ENCODE measurements at regions not wholly inside any gene's neighbourhood (a gene's known extent, or its start where the extent isn't known, plus 50 kb on each side); places are given as distances from the start of the nearest gene placed in this dataset.

- DNase-seq = no peak
- Histone ChIP-seq H3K36me3 (ENCODE audit: control insufficient read depth in 4 of 4, insufficient read depth in 4 of 4, low read length in 4 of 4) (no peaks in the 10 kb centered on the region), H3K4me3 (no peak overlapping the region), H3K4me1 (ENCODE audit: control insufficient read depth in 5 of 5, insufficient read depth in 5 of 5, low read length in 5 of 5) (no peaks in the 10 kb centered on the region), H3K9ac (ENCODE audit: insufficient read depth in 1 of 2, low read length in 2 of 2) (no peak overlapping the region), H3K27me3 (ENCODE audit: control insufficient read depth in 3 of 3, insufficient read depth in 3 of 3, low read length in 2 of 3) (no peaks in the 10 kb centered on the region), H3K9me3 (ENCODE audit: control insufficient read depth in 4 of 4, insufficient read depth in 3 of 4, low read length in 3 of 4) (peaks cover 0 to 4% (median 1%) of the 10 kb centered on the region in 4 donors), H3K27ac (ENCODE audit: low read depth in 1 of 2, low read length in 1 of 2) (no peak overlapping the region)
- TF ChIP-seq CTCF (IDR thresholded peaks at IDR 0.05; ENCODE audit: control extremely low read depth, extremely low read depth) = no peak
- 74 to 82% methylated on average over 6 of the region's 6 CpGs for WGBS, 2 donors
- no peak for ATAC-seq (ENCODE audit: insufficient read depth, low FRiP score)
Measured at GRCh38 chr7:153415632-153416031, 636.6 kb upstream of the DPP6 start.

GRCh38 chr7:153422291-153423209, 629.6 kb upstream of the DPP6 start:
- TF ChIP-seq CTCF (IDR thresholded peaks at IDR 0.05; ENCODE audit: control extremely low read depth, extremely low read depth) = no peak
- DNase-seq (no peak), ATAC-seq (ENCODE audit: insufficient read depth, low FRiP score) (no peak)
- 56 to 65% methylated on average over 9 of the region's 9 CpGs for WGBS, 2 donors
- Histone ChIP-seq H3K36me3 (ENCODE audit: control insufficient read depth in 4 of 4, insufficient read depth in 4 of 4, low read length in 4 of 4) (no peaks in the 10 kb centered on the region), H3K27me3 (ENCODE audit: control insufficient read depth in 3 of 3, insufficient read depth in 3 of 3, low read length in 2 of 3) (no peaks in the 10 kb centered on the region), H3K4me3 (no peak overlapping the region), H3K27ac (ENCODE audit: low read depth in 1 of 2, low read length in 1 of 2) (no peak overlapping the region), H3K9ac (ENCODE audit: insufficient read depth in 1 of 2, low read length in 2 of 2) (no peak overlapping the region), H3K4me1 (ENCODE audit: control insufficient read depth in 5 of 5, insufficient read depth in 5 of 5, low read length in 5 of 5) (no peaks in the 10 kb centered on the region), H3K9me3 (ENCODE audit: control insufficient read depth in 4 of 4, insufficient read depth in 3 of 4, low read length in 3 of 4) (no peaks in the 10 kb centered on the region)

GRCh38 chr7:153423210-153423590, 629.0 kb upstream of the DPP6 start:
- H3K9ac ChIP-seq (ENCODE audit: insufficient read depth in 1 of 2, low read length in 2 of 2) = no peak overlapping the region
- DNase-seq = no peak
- no peaks in the 10 kb centered on the region for H3K9me3 ChIP-seq (ENCODE audit: control insufficient read depth in 4 of 4, insufficient read depth in 3 of 4, low read length in 3 of 4)
- H3K4me1 ChIP-seq (ENCODE audit: control insufficient read depth in 5 of 5, insufficient read depth in 5 of 5, low read length in 5 of 5) = no peaks in the 10 kb centered on the region
- no peak overlapping the region for H3K4me3 ChIP-seq
- no peak for ATAC-seq (ENCODE audit: insufficient read depth, low FRiP score)
- no peak for TF ChIP-seq CTCF (IDR thresholded peaks at IDR 0.05; ENCODE audit: control extremely low read depth, extremely low read depth)
- no peaks in the 10 kb centered on the region for H3K27me3 ChIP-seq (ENCODE audit: control insufficient read depth in 3 of 3, insufficient read depth in 3 of 3, low read length in 2 of 3)
- no peaks in the 10 kb centered on the region for H3K36me3 ChIP-seq (ENCODE audit: control insufficient read depth in 4 of 4, insufficient read depth in 4 of 4, low read length in 4 of 4)
- no peak overlapping the region for H3K27ac ChIP-seq (ENCODE audit: low read depth in 1 of 2, low read length in 1 of 2)
- WGBS, 2 donors = 82 to 83% methylated on average over 2 of the region's 2 CpGs

Measured in lung (tissue), 11 donors.